ENCODE measurements at regions not wholly inside any gene's neighbourhood (a gene's known extent, or its start where the extent isn't known, plus 50 kb on each side); places are given as distances from the start of the nearest gene placed in this dataset.
A peak's percentile ranks its signal among the peaks of the same experiment; 100 is the strongest.

- no peaks in the 10 kb centered on the region for H3K36me3 ChIP-seq
- H3K4me3 ChIP-seq = no peak overlapping the region
- no peaks in the 10 kb centered on the region for H3K27me3 ChIP-seq
- TF ChIP-seq POLR2A (IDR thresholded peaks at IDR 0.05) (no peak), POLR2AphosphoS5 (IDR thresholded peaks at IDR 0.05) (no peak), CTCF (IDR thresholded peaks at IDR 0.05) (no peak)
- no peaks in the 10 kb centered on the region for H3K9me3 ChIP-seq
- intact Hi-C loops (cut with DNase I; ENCODE audit: low total_unique reads) = no loop called here
- no peaks in the 10 kb centered on the region for H3K4me1 ChIP-seq
- no peak for DNase-seq (ENCODE audit: low spot score in 2 of 2)
- H3K27ac ChIP-seq = no peak overlapping the region
Observed at GRCh38 chr2:235257590-235257989, 236.3 kb upstream of the AGAP1 start.

- no peaks in the 10 kb centered on the region for H3K9me3 ChIP-seq
- no peaks in the 10 kb centered on the region for H3K4me1 ChIP-seq
- no peaks in the 10 kb centered on the region for H3K27me3 ChIP-seq
- no peak for DNase-seq (ENCODE audit: low spot score in 2 of 2)
- no peak overlapping the region for H3K4me3 ChIP-seq
- TF ChIP-seq POLR2A (IDR thresholded peaks at IDR 0.05) (no peak), POLR2AphosphoS5 (IDR thresholded peaks at IDR 0.05) (no peak), CTCF (IDR thresholded peaks at IDR 0.05) (no peak)
- intact Hi-C loops (cut with DNase I; ENCODE audit: low total_unique reads) = no loop called here
- H3K36me3 ChIP-seq = no peaks in the 10 kb centered on the region
- H3K27ac ChIP-seq = peak overlapping the region in 1 of 2 donors; percentile 63
Observed at GRCh38 chr2:235262750-235263149, 231.1 kb upstream of the AGAP1 start.

GRCh38 chr2:235263205-235264120, 230.4 kb upstream of the AGAP1 start:
- H3K4me3 ChIP-seq = peak overlapping the region in 2 of 3 donors; percentile 25 to 53
- intact Hi-C loops (cut with DNase I; ENCODE audit: low total_unique reads) = no loop called here
- H3K27me3 ChIP-seq = no peaks in the 10 kb centered on the region

GRCh38 chr2:235264121-235264493, 229.7 kb upstream of the AGAP1 start:
- Histone ChIP-seq H3K4me1 (no peaks in the 10 kb centered on the region), H3K27ac (peak overlapping the region; percentile 57 to 78), H3K27me3 (no peaks in the 10 kb centered on the region), H3K4me3 (peak overlapping the region in 1 of 3 donors; percentile 53), H3K9me3 (no peaks in the 10 kb centered on the region), H3K36me3 (no peaks in the 10 kb centered on the region)
- DNase-seq (ENCODE audit: low spot score in 2 of 2) = no peak
- intact Hi-C loops (cut with DNase I; ENCODE audit: low total_unique reads) = no loop called here
- no peak for TF ChIP-seq POLR2A (IDR thresholded peaks at IDR 0.05)
- no peak for TF ChIP-seq CTCF (IDR thresholded peaks at IDR 0.05)
- TF ChIP-seq POLR2AphosphoS5 (IDR thresholded peaks at IDR 0.05) = no peak

More at GRCh38 chr2:235263205-235264120, 230.4 kb upstream of the AGAP1 start:
- H3K4me1 ChIP-seq = no peaks in the 10 kb centered on the region
- DNase-seq (ENCODE audit: low spot score in 2 of 2) = peak; percentile 71 to 77
- TF ChIP-seq POLR2AphosphoS5 (IDR thresholded peaks at IDR 0.05) = peak in 2 of 3 donors; percentile 31 to 72
- no peak for TF ChIP-seq POLR2A (IDR thresholded peaks at IDR 0.05)
- H3K36me3 ChIP-seq = no peaks in the 10 kb centered on the region
- H3K9me3 ChIP-seq = no peaks in the 10 kb centered on the region
- H3K27ac ChIP-seq = peak overlapping the region; percentile 57 to 78

GRCh38 chr2:235264512-235264911, 229.3 kb upstream of the AGAP1 start:
- no peaks in the 10 kb centered on the region for H3K27me3 ChIP-seq
- no peak overlapping the region for H3K4me3 ChIP-seq
- H3K36me3 ChIP-seq = no peaks in the 10 kb centered on the region
- TF ChIP-seq CTCF (IDR thresholded peaks at IDR 0.05) (no peak), POLR2A (IDR thresholded peaks at IDR 0.05) (no peak), POLR2AphosphoS5 (IDR thresholded peaks at IDR 0.05) (no peak)
- no peak overlapping the region for H3K27ac ChIP-seq
- H3K9me3 ChIP-seq = no peaks in the 10 kb centered on the region
- H3K4me1 ChIP-seq = no peaks in the 10 kb centered on the region
- DNase-seq (ENCODE audit: low spot score in 2 of 2) = no peak
- intact Hi-C loops (cut with DNase I; ENCODE audit: low total_unique reads) = no loop called here

Data from breast epithelium (tissue), 4 donors.